ENCODE measurements at regions not wholly inside any gene's neighbourhood (a gene's known extent, or its start where the extent isn't known, plus 50 kb on each side); places are given as distances from the start of the nearest gene placed in this dataset.

- DNase-seq: no peak
These were observed 214.6 kb downstream of the TSN start for GRCh38 chr2:121969766-121970639.

DNA sequence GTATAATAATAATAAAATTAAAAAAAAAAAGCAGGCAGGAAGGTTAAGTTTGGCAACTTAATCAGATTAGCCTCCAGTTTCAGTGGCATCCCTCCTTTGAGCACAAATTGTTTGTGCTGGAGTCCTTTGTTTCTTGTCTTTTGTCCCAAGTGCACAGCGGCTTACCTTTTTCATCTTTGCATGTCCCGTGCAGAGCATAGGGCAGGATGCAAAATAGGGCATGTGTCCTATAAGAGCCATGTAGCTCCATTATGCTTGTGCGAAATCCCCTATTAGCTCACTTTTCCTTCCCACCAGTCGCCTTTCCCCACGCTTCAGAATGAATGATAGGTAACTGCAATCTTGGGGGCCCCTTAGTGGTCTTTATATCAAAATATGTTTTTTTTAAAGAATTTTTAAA is 216.8 kb downstream of the TSN start:
- DNase-seq: no peak

DNA sequence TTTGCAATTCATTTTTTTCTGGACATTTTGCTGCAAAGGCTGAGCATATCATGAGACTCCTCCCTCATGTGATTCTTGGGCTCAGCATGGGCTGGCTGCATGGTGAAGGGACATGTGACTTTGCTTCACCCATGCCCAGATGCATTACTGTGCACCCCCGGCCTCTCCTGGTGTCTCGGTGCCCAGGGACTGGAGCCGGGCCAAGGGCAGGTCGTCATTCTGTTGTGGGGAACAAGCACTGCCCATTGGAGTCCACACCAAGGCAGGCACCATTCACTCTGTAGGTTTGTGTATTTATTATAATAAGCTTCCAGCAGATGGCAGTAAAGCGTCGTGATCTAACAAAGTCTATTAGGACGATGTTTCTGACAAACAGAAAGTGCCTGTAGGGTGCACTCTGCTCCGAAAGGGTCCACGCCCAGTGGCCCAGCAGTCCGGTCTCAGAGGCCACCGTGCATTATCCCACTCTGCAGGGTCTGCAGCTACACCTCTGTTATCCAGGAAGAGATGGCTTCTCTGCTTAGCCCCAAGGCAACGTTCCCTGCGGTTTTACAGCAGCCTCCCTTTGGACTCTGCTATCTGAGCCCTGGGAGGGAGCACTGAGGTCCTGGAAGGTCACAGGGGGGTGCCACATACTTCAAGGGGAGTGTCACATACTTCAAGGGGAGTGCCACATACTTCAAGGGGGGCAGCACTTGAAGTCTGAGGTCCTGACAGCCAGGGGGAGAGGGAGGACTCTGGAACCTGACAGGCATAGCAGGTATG is 219.6 kb downstream of the TSN start:
- DNase-seq: peak; percentile 73

- no peak for DNase-seq
These were observed 221.5 kb downstream of the TSN start for GRCh38 chr2:121976926-121977325.

DNA sequence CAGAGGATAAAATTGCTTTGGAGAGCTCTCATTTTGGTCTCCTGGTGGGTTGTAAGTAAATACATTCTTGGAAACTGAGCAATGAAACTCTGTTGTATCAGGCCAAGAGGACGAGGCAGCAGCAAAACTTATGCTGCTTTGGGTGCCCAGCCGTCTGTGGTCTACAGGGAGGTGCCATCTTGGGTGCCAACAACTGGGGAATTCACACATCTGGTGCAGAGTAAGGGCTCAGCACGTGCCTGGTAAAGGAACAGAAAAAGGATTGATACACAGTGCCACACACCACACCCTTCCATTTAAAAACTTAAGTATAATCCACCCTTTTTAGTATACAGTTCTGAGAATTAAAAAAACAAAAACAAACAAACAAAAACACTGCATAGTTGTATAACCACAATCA is 221.9 kb downstream of the TSN start:
- no peak for DNase-seq

- DNase-seq: no peak
These were observed 237.2 kb downstream of the TSN start for GRCh38 chr2:121992700-121993099.

DNA sequence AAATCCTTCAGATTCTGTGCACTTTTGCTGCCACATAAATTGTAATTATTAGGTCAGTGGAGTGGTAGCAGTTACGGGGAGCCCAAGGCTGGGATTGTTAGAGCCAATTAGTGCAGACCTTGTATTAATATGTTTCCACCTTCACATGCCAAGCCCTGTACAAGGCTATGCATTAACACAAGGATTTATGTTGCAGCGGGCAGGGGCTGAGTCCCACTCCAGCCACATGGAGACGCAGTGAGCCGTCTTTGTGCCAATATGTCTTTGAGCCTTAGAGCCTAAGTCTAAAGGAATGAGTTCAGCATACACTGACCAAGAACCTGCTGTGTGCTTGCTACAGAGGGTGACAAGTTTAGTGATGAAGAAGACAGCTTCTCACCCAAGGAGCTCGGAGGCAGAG is 238.2 kb downstream of the TSN start:
- DNase-seq: no peak

DNA sequence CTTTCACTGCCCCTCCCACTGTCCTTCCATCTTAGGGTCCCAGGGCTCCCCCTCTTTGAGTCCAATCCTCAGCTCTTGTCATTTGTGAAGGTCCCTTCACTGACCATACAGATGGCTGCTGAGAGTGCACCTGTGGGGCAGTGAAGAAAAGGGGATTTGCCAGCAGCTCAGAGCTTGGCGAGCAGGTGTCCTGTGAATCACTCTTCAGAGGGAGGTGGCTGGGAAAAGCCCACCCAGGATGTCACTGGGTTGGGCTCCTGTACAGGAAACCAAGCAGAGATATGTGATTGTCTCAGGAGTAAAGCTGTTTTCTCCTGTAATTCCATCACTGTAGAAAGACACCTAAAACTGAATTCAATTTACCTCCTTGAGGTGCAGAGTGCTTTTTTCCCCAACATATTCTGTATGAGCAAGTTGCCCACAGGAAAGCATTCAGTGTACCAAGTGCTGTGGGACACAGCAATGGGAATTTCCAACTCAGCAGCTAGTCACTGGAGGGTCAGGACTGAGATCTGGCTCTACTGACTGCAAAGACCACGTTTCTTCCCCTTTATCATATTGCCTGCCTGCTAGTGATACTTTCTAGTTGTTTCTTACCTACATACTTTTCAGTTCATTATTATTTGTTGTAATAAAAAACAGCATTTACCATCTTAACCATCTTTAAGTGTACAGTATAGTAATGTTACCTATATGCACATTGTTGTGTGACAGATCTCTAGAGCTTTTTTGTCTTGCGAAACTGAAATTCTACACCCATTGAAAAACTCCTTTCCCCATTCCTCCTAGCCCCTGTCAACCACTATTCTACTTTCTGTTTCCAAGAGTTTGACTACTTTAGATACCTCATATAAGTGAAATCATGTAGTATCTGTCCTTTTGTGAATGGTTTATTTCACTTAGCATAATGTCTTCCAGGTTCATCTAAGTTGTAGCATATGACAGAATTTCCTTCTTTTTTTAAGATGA is 239.1 kb downstream of the TSN start:
- no peak for DNase-seq

- DNase-seq: no peak
These were observed 243.3 kb downstream of the TSN start for GRCh38 chr2:121998751-121999150.

- DNase-seq: peak; percentile 64
These were observed 243.8 kb downstream of the TSN start for GRCh38 chr2:121999264-121999663.

DNA sequence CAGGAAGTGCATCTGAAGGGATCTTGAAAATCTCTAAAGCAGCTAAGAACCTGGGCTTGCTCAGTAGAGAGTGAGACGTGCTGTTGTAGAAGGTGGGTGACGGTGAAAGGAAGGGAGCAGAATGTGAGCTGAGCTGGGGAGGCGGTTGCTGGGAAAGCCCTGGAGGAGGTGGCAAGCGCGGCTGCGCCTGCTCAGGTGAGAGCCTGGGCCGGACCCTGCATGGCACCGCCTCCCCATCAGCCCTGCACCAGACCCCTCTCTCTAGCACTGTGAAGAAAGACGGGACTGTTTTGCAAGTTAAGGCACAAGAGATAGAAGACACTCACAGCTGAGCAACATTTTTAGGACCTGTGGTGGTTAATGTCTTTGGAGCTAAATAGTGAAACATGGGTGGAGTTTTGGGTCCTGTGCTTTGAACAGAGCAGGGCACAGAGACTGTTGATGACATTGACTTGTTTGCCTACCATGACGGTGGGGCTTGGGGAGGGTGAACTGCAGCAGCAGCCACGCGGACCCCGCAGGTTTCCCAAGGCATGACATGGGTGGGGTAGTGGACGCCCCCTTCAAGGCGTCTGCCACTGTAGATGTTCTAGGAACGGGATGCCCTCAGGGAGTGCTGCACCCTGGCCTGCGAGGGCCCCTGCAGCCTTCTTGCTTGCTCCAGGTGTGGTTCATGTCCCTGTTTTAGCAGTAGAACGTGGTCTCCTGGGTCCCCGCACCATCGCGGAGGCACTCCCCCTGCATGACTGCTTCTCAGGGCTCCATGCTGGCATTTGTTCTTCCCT is 245.3 kb downstream of the TSN start:
- DNase-seq: no peak

- peak; percentile 38 for DNase-seq
These were observed 246.0 kb downstream of the TSN start for GRCh38 chr2:122001441-122001874.

- no peak for DNase-seq
These were observed 247.9 kb downstream of the TSN start for GRCh38 chr2:122003196-122003940.

DNA sequence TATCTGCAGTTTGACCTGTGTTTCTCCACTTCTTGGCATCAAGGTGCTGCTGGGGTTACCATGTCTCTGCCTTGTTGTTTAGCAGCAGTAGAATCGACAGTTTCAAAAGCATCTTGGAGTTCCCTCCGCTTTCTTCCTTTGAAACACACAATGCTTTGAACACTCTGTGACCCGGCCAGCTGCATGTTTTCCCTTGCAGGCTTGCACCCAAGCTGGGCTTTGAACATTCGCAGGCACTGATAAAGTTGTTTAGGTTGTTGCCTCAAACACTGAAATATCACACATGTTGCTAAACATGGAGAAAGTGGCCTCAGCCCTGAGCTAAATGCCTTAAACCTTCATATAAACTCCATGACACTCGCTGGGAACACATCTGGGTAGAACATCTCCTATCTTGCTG is 251.7 kb downstream of the TSN start:
- no peak for DNase-seq

DNA sequence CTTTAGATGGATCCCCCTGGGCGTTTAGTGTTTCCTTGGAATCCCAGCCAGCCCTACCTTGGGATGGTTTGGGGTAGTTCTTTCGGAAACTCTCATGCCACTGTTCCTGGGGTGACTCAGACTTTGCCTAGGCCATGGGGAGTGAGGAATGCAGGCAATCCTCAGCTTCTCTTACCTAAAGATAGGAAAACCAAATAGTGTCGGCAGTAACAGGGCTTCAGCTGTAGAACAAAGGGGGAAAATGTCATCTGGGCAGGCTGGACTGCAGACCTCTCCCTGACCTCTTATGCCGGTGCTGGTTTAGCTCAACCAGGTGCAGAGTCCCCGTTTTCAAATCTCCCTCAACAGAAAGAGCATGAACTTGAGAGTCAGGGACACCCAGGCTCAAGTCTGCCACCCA is 252.1 kb downstream of the TSN start:
- DNase-seq: no peak

GRCh38 chr2:122009561-122009960 is 254.1 kb downstream of the TSN start:
- no peak for DNase-seq

DNA sequence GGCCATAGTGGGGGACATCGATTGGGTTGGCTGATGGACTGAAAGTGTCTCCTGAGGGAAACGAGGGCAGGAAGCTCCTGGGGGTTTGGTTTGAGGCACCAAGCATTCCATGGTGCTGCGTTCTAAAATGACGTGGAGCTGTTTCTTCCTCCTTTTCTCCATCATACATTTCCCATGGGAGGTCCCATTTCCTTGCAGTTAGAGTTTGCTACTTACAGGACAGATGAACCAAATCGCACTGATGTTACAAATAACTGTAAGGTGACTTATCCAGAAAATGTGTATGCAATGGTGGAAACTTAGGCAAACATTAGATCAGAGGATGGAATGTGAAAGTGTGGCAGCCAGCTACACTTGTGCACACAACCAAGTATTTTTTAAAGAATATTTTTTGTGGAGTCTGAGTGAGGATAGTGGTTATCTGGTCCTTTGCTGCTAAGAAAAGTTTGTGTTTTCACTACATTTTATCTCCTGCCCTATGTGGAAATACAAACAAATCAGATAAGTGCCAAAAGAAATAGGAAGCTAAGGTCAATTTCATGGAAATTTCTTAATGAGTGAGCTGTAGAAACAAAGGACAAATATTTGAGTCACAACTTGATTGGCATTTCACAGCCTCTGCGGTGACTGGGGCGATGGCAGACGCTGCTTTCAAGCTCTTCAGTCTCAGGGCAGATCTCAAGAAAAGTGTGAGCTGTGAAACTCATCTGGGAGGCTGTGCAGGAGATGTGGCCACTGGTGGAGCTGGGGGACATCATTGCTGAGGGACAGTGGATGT is 256.2 kb downstream of the TSN start:
- peak; percentile 7 for DNase-seq

DNA sequence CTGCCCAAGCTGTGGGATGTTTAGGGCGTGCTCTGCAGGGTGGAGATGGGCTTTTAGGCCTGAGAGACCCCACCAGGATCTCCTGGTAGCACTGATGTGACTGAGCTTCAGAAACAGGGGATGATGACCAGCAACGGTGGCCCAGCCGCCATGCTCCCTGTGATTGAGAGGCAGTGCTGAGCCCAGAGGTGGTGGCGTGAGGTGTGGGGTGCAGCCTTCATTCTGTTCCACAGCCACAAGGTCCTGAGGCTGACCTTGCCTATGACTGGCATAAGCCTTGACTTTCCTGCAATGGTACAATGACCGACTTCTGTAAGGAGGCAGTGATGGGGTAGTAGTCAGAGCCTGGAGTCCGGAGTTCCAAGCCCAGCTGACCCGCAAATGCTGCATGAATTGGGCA is 263.3 kb downstream of the TSN start:
- no peak for DNase-seq

DNA sequence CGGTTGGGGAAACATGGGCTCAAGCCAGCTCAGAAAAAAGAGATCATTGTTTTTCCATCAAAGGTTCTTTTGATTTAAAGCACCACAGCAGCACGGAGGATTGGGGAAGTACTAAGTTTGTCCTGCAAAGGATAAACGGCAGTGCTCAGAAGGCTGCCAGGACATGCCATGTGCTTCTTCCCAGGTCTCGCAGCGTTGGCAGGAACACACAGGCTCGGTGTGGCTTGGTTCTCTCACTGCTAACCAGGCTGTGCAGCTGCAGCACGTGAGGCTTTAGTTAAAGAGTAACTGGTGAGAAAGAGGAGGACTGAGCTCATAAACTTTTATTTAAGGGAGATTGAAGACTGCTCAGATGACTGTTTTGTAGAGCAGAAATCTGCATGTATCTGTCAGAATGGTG is 264.3 kb downstream of the TSN start:
- DNase-seq: peak; percentile 54

DNA sequence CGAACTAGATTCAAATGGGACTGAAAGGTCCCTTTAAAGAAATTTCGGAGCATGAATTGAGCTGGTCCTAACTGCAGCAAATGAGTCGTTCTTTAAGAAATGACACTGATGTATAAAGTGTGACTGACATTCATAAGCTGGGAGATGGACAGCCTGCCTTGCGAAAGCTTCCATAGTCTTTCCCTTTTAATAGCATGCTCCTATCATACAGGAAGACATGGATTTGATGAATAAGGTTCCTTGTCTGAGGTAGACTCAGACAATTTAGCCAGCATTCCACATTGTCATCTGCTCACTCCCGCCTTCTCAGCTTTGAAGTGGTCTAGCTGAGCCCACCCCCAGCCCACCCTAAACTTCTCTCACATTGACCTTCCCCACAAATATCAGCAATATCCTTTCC is 264.9 kb downstream of the TSN start:
- DNase-seq: no peak

GRCh38 chr2:122021941-122022340 is 266.5 kb downstream of the TSN start:
- no peak for DNase-seq
